HG03469 (cell line): ENCODE measurements at regions not wholly inside any gene's neighbourhood (a gene's known extent, or its start where the extent isn't known, plus 50 kb on each side); places are given as distances from the start of the nearest gene placed in this dataset.
A peak's percentile ranks its signal among the peaks of the same experiment; 100 is the strongest.
"Not testable (repeated sequence)": the region's sequence is repeated elsewhere in the genome, so short reads cannot be mapped to it uniquely, and the experiment has no call there.

Experiments used
- ATAC-seq: cut with Tn5 transposase; IDR thresholded peaks from one replicate; pipeline ENCODE4 v1.9.1; 2021; ENCODE audit warnings: mild to moderate bottlenecking, moderate library complexity, moderate number of reproducible peaks; ENCODE audit not compliant: unreplicated experiment

DNA sequence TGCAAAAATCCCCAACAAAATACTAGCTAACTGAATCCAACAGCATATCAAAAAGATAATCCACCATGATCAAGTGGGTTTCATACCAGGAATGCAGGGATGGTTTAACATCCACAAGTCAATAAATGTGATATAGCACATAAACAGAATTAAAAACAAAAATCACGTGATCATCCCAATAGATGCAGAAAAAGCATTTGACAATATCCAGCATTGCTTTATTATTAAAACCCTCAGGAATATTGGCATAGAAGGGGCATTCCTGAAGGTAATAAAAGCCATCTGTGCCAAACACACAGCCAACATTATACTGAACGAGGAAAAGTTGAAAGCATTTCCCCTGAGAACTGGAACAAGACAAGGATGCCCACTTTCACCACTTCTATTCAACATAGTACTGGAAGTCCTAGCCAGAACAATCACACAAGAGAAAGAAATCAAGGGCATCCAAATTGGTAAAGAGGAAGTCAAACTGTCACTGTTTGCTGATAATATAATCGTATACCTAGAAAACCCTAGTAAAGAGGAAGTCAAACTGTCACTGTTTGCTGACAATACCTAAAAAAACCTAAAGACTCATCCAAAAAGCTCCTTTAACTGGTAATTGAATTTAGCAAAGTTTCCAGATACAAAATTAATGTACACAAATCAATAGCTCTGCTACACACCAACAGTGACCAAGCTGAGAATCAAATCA is 109.8 kb downstream of the RNASET2 start:
- not testable (repeated sequence) for ATAC-seq

DNA sequence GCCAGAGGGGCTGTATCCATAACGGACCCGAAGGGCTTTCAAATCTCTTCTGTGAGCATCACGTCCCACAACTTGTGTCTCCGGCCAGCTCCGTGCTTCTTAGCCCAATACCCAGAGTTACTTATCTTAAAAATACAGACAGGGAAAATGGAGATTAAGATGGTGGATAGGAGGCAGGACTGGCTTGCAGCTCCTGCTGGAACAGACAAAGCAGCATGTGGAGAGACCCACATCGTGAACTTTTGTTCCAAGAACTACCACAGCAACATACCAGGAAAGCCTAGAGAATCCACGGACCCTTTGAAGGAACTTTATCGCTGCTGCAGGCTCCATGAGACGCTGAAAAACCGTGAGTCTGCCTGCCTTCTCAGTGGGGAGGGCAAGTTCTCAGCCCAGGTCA is 113.7 kb downstream of the RNASET2 start:
- no peak for ATAC-seq

GRCh38 chr6:166841216-166841615 is 115.1 kb downstream of the RNASET2 start:
- no peak for ATAC-seq

GRCh38 chr6:166839569-166839968 is 116.8 kb downstream of the RNASET2 start:
- no peak for ATAC-seq

GRCh38 chr6:166838987-166839386 is 117.4 kb downstream of the RNASET2 start:
- ATAC-seq, result no peak

GRCh38 chr6:166836785-166837718 is 119.3 kb downstream of the RNASET2 start:
- no peak for ATAC-seq

DNA sequence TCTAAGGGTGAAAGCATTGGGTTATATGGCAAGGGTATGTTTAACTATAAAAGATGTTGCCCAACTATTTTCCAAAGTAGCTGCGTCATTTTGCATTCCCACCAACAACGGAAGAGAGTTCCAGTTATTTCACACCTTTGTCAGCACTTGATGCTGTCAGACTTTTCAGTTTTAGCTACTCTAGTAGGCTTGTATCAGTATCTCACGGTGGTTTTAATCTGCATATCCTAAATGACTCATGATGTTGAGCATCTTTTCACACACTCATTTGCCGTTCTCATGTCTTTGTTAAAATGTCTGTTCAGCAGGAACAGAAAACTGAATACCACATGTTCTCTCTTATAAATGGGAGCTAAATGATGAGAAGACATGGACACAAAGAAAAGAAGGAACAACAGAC is 122.3 kb downstream of the RNASET2 start:
- no peak for ATAC-seq

DNA sequence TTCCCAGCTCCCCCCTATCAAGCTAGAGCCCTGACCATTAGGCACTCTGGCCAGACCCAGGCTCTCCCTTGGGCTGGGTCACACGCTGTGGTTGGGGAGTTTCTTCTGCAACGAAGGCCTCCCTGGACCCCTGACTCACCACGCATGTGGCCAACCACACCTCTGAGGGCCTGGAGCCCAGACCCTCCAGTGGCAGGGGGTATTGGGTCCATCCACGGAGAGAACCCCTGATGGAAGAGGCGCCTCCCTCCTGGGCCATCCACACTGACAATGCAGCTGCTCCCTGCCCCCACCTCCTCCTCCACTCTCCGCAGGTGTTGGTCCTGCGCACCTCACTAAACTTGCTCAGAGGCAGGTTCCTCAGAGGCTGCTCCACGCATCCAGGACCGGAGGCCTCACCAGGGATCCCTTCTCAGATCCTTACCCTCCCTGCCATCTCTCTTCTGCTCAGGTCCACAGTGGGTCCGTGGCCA is 125.4 kb downstream of the RNASET2 start:
- no peak for ATAC-seq

DNA sequence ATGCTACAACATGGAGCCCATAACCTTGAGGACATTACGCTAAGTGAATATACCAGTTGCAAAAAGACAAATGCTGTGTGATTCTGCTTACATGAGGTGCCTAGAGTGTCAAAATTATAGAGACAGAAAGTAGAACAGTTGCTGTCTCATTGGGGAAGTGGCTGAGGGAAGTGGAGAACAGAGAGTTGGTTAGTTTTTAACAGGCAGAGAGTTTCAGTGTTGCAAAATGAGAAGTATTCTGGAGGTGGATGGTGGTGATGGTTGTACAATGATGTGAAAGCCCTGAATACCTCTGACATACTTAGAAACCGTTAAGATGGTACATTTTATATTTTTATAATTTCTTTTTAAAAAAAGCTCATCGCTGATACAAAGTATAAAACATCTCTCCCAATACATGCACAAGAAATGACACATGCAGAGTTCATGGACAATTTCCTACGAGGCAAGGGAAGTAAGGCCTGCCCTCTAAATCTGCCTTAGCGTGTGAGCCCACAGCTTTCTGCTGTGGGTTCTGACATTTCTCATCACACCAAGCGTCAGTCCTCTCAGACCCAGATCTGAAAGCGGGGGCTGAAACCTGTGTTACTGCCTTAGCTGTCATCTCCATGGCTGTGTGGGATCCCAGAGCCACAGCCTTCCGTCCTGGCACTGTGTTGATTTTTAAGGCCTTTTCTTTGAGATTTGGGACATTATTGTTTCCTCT is 126.0 kb downstream of the RNASET2 start:
- ATAC-seq, result peak; percentile 93

DNA sequence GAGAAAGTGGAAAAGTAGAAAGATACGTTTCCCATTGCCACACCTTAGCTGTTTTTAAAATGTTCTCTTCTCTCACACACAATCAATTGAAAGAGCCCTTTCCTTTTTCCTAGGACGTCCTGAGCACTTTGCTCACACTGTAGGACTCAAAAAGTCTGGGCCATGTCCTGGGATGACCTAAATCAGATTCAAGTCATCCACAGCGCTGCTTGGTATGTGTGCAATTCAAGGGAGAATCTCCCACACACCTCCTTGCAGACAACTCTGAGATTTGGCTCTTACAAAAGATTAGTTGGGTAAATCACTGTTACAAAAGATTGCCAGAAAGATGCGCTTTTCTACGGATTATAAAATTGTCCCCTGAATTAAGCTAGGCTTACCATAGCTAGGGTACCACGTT is 130.1 kb downstream of the RNASET2 start:
- no peak for ATAC-seq

DNA sequence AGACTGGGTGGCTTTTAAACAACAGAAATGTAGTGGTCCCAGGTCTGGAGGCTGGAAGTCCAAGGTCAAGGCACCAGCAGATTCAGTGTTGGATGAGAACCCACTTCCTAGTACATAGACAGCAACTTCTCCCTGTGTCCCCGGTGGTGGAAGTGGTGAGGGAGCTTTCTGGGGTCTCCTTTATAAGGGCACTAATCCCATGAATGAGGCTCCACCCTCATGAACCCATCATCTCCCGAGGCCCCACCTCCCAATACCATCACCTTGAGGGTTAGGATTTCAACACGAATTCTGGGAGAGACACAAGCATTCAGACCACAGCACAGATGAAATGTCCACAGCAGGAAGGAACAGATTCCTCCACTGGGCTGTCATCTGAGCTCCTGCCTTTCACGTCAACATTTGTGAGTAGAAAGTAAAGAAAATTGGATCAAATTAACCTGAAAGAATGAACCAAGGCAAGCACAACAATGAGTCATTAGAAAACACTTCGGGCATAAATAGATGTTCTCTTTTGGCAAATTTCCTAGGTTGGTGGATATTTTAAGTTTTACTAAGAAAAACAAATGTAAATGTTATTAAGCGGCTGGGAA is 130.7 kb downstream of the RNASET2 start:
- no peak for ATAC-seq

- no peak for ATAC-seq
Measured at GRCh38 chr6:166824880-166825250, 131.5 kb downstream of the RNASET2 start.

DNA sequence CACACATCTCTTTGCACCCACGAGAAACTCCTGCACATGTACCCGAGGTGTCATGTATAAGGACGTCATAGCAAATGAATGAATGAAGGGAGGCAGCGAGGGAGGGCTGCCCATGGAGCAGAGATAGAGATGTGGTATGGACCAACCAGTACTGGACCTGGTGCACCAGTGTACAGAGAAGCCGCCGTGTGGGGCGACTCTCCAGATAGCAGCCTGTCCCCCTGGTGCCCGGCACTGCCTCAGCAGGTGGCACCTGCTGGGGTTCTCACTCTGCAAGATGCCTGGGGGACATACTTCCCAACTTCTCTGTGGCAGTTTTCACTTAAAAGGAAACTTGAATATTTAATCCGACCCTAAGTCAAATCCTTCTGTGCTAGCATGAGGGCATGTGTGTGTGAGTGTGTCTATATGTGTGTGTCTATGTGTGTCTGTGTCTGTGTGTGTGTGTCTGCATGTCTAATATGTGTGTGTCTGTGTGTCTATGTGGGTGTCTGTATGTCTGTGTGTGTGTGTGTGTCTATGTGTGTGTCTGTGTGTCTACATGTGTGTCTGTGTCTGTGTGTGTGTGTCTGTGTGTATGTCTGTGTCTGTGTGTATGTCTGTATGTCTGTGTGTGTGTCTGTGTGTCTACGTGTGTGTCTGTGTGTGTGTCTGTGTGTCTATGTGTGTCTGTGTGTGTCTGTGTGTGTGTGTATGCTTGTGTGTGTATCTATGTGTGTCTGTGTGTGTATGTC is 132.0 kb downstream of the RNASET2 start:
- ATAC-seq, result no peak

- ATAC-seq, result no peak
Measured at GRCh38 chr6:166822609-166823008, 133.7 kb downstream of the RNASET2 start.

DNA sequence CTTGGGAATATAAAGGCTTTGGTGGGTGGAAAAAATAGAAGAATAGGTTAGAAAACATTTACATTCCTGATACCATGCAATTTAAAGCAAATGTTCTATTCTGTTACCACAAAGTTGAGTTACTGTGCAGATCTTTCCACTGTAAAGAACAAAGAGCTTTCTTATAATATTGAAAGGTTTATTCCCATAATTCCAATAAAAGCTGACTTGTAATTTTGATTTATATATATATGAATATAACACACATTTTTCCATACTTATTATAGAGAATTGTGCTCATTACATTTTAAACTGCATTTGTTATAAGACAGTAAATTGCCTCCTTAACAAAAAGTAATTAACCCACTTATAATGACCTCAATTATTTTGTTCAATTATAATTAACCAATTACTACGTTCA is 135.9 kb downstream of the RNASET2 start:
- no peak for ATAC-seq

DNA sequence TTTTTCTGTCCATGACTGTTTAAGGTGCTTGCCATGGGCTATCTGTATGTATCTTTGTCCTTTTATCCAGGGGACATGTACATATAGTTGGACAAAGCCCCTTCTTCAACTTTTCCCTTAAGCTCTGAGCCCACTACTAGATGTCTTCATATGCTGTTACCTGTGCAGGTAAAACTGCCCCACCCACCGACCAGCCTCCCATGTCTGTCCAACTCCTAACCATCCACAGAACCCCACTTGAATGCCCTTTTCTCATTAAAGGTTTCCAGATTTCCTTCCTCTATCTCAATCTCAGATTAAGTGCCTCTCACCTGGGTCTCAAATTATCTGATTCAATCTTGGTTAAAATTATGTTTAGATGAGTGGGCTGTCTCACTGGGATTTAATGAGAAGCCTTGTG is 136.3 kb downstream of the RNASET2 start:
- no peak for ATAC-seq

- no peak for ATAC-seq
Measured at GRCh38 chr6:166815629-166816028, 140.7 kb downstream of the RNASET2 start.

- ATAC-seq, result no peak
Measured at GRCh38 chr6:166814390-166814789, 142.0 kb downstream of the RNASET2 start.

GRCh38 chr6:166813461-166813860 is 142.9 kb downstream of the RNASET2 start:
- ATAC-seq, result no peak

GRCh38 chr6:166810864-166811263 is 145.5 kb downstream of the RNASET2 start:
- no peak for ATAC-seq
